DMS53 treated with DMSO at 0.1 percent for 48 hours (cell line): ENCODE measurements at regions not wholly inside any gene's neighbourhood (a gene's known extent, or its start where the extent isn't known, plus 50 kb on each side); places are given as distances from the start of the nearest gene placed in this dataset.
A peak's percentile ranks its signal among the peaks of the same experiment; 100 is the strongest.
"Not testable (repeated sequence)": the region's sequence is repeated elsewhere in the genome, so short reads cannot be mapped to it uniquely, and the experiment has no call there.

Source experiments
- DNase-seq: peaks from one replicate; lab custom pipeline; 2025; ENCODE audit not compliant: unreplicated experiment; lab: John Stamatoyannopoulos, UW

DNA sequence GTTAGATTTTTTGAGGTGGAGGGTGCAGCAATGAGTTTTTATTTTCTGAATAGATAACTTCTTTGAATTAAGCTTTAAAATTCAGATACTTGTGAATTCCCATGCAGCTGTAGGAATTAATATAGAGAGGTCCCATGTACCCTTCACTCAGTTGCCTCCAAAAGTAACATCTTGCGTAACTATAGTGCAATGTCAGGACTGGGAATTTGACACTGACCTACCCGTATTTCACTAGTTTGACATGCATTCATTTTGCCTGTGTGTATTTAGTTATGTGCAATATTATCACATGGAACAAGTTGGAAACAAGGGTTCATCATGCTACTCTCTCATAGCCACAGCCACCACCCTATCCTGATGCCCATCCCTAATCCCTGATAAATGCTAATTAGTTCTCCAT, 147.1 kb upstream of the IGFBP3 start:
- DNase-seq = no peak

GRCh38 chr7:46059308-46060020, 138.4 kb upstream of the IGFBP3 start:
- DNase-seq = no peak

- no peak for DNase-seq
These were observed 137.2 kb upstream of the IGFBP3 start for GRCh38 chr7:46058086-46058823.

GRCh38 chr7:46054915-46055314, 133.8 kb upstream of the IGFBP3 start:
- no peak for DNase-seq

- DNase-seq = no peak
These were observed 133.2 kb upstream of the IGFBP3 start for GRCh38 chr7:46054272-46054671.

- no peak for DNase-seq
These were observed 126.5 kb upstream of the IGFBP3 start for GRCh38 chr7:46047581-46047980.

DNA sequence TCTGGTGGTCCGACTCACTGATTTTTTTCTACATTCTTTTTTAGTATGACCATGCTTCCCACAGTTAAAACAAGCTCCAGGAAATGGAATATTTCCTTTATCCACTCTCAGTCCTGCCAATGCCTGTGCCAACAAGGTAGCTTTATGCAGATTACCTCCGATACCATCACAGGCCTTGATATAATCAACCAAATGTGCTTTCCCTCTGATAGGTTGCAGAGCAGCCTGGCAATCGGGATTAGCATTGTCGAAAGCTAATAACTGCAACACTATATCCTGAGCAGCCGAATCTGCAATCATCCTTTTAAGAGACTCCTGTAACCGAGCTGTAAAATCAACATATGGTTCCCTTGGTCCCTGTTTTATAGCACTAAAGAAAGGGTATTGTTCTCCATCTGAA, 122.3 kb upstream of the IGFBP3 start:
- DNase-seq = not testable (repeated sequence)

DNA sequence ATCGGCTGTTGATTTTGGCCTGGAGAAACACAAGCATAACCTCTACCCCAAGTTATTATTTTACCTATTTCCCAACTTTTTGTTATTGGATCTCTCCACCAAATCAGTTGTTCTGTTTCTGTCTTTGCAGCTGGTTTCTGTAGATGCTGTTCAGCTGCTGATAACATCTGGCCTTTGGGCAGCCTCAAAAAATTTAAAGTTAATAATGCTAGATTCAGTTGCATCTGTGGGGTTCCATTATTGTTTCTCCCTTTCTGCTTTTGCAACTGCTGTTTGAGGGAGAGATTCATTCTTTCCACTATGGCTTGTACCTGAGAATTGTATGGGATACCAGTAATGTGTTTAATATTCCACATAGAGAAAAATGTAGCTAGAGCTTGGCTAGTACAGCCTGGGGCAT, 118.7 kb upstream of the IGFBP3 start:
- not testable (repeated sequence) for DNase-seq

GRCh38 chr7:46035166-46035565, 114.1 kb upstream of the IGFBP3 start:
- no peak for DNase-seq

GRCh38 chr7:46034056-46034768, 113.1 kb upstream of the IGFBP3 start:
- DNase-seq = no peak

- no peak for DNase-seq
These were observed 112.5 kb upstream of the IGFBP3 start for GRCh38 chr7:46033592-46033991.

GRCh38 chr7:46032942-46033341, 111.9 kb upstream of the IGFBP3 start:
- no peak for DNase-seq

DNA sequence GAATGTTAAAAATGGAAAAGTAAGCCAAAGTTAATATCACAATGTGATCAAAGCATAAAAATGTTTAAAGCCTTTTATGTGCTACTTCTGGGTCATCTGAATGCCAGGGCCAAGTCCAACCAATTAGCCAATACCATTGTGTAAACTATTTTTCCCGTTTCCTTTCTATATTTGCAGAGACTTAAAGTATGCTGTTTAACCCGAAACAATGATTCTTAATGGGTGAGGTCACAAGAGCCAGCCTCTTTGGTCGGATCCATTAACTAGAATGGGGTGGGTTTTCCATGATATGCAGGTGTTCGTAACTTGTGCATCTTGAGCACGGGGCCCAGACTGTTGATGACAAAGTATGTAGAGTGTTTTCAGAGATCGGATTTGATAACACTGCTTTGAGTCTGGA, 111.3 kb upstream of the IGFBP3 start:
- no peak for DNase-seq

GRCh38 chr7:46029111-46029704, 108.1 kb upstream of the IGFBP3 start:
- no peak for DNase-seq

GRCh38 chr7:46028246-46028645, 107.2 kb upstream of the IGFBP3 start:
- DNase-seq = no peak

DNA sequence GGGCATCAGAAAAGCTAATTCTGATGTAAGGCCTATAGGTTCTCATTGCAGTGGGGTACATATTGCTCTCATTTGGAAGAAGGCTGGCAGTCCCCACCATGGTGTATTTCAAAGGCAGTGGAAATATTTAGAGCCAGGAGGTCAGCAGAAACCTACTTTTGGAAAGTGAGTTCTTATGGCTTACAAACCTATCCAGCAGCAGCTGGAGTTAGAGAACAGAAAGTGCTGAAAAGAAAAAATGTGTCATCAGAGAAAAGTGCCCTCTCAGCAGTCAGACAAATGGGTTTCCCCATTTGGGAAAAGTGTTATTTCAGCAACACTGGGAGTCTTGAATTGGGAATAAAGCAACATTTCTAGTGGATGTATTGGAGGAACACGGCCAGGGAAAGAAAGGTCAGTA, 105.7 kb upstream of the IGFBP3 start:
- no peak for DNase-seq

DNA sequence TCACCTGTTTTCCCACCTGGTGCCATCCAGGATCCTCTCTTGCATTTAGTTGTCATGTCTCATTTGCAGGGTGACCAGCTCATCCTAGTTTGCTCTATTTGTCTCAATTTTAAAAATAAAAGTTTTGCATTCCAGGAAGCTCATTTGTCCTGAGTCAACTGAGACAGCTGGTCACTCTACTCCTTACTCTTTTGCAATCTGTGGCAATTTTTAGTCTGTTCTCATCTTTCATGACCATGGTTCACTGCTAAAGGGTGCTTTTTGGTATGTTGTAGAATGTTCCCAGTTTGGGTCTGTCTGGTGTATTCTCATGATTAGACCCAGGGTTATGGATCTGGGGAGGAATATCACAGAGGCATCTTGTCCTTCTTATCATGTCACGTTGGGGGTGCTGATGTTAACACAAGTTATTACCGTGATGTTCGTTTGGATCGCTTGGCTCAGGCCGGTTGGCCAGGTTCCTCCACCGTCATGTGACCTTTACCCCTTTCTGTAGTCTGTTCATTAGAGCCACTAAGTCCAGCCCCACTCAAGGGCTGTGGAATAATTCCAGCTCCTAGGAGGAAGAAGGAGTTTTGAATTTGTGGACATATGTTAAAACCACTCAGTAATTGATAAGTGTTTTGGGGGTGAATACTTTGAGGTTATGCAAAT, 103.3 kb upstream of the IGFBP3 start:
- no peak for DNase-seq

- DNase-seq = no peak
These were observed 101.3 kb upstream of the IGFBP3 start for GRCh38 chr7:46022397-46022796.

GRCh38 chr7:46015107-46015868, 94.2 kb upstream of the IGFBP3 start:
- DNase-seq = peak; percentile 23

DNA sequence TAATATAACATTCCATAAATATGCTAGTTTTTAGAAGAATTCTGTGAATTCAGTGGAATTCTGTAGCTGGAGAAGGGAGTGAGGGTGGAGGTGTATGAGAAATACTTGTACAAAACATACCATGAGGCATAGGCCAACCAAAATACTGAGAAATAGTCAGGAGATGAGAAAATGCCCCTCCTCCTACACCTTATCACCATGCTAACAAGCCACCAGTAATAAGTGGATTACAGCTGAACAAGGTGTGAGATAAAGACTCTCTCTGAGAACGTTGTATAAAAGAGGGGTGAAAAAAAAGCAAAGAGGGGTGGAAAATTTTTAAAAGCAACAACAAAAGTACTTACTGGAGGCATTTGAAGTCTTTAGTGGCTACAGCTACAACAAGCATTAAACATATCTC, 90.4 kb upstream of the IGFBP3 start:
- no peak for DNase-seq
